MM.1S (cell line): ENCODE measurements at regions not wholly inside any gene's neighbourhood (a gene's known extent, or its start where the extent isn't known, plus 50 kb on each side); places are given as distances from the start of the nearest gene placed in this dataset.

ENCODE experiments used
- DNase-seq: peaks from one replicate; pipeline ENCODE4 v3.0.0-alpha.2; 2015
- H2AFZ ChIP-seq: fragments of 300-600 bp; sonication (generic); 2 replicates; pipeline ENCODE4 v1.6.0; 2016; ENCODE audit warnings: antibody characterized with exemption, low read length
- H3F3A ChIP-seq: fragments of 300-600 bp; sonication (generic); 2 replicates; pipeline ENCODE4 v1.6.1; 2016; ENCODE audit warnings: mild to moderate bottlenecking, antibody characterized with exemption, low read length, moderate library complexity, mixed read lengths; ENCODE audit not compliant: insufficient read depth
- H3K27ac ChIP-seq: fragments of 300-600 bp; sonication (generic); 2 replicates; pipeline ENCODE4 v1.5.1; 2016; ENCODE audit warnings: mild to moderate bottlenecking, low read length
- H3K27me3 ChIP-seq: fragments of 300-600 bp; sonication (generic); replicated peaks from 2 replicates; pipeline ENCODE4 v1.6.0; 2016; ENCODE audit warnings: low read length; ENCODE audit not compliant: insufficient read depth
- H3K36me3 ChIP-seq: fragments of 300-600 bp; sonication (generic); replicated peaks from 2 replicates; pipeline ENCODE4 v1.6.1; 2016; ENCODE audit warnings: mild to moderate bottlenecking, low read length, mixed read lengths; ENCODE audit not compliant: insufficient read depth
- H3K4me1 ChIP-seq: fragments of 300-600 bp; sonication (generic); 2 replicates; pipeline ENCODE4 v1.6.1; 2016; ENCODE audit warnings: low read length, mixed read lengths
- H3K4me2 ChIP-seq: fragments of 300-600 bp; sonication (generic); 2 replicates; pipeline ENCODE4 v1.6.0; 2016; ENCODE audit warnings: low read depth, low read length
- H3K4me3 ChIP-seq: fragments of 300-600 bp; sonication (generic); 2 replicates; pipeline ENCODE4 v1.5.1; 2016; ENCODE audit warnings: low read length, mixed read lengths
- H3K79me2 ChIP-seq: fragments of 300-600 bp; sonication (generic); 2 replicates; pipeline ENCODE4 v1.6.1; 2016; ENCODE audit warnings: mixed run types, low read length, mixed read lengths
- H3K9ac ChIP-seq: fragments of 300-600 bp; sonication (generic); 2 replicates; pipeline ENCODE4 v1.6.1; 2016; ENCODE audit warnings: low read length, mixed read lengths
- H3K9me2 ChIP-seq: fragments of 300-600 bp; sonication (generic); replicated peaks from 2 replicates; pipeline ENCODE4 v1.6.1; 2016; ENCODE audit warnings: mild to moderate bottlenecking, low read length, mixed read lengths; ENCODE audit not compliant: insufficient read depth
- H3K9me3 ChIP-seq: fragments of 300-600 bp; sonication (generic); replicated peaks from 2 replicates; pipeline ENCODE4 v1.6.1; 2016; ENCODE audit warnings: mild to moderate bottlenecking, low read length, mixed read lengths; ENCODE audit not compliant: insufficient read depth
- H4K20me1 ChIP-seq: fragments of 300-600 bp; sonication (generic); 2 replicates; pipeline ENCODE4 v1.6.1; 2016; ENCODE audit warnings: mild to moderate bottlenecking, low read length, moderate library complexity, mixed read lengths; ENCODE audit not compliant: insufficient read depth
- CTCF ChIP-seq: fragments of 300-600 bp; sonication (generic); IDR thresholded peaks from 2 replicates; pipeline ENCODE4 v1.5.1; 2016; ENCODE audit warnings: antibody characterized with exemption, low read length, mixed read lengths
- EZH2 ChIP-seq: fragments of 300-600 bp; sonication (generic); optimal IDR thresholded peaks from 2 replicates; pipeline ENCODE3; 2017; ENCODE audit warnings: low read depth, mild to moderate bottlenecking, antibody characterized with exemption, low read length, mixed read lengths
- EZH2phosphoT487 ChIP-seq: fragments of 300-600 bp; sonication (generic); IDR thresholded peaks from 2 replicates; pipeline ENCODE4 v1.6.1; 2018; ENCODE audit warnings: antibody characterized with exemption, low read length

GRCh38 chr5:86482008-86482407 lies 135.7 kb upstream of the COX7C start:
- H3K79me2 ChIP-seq, result no peaks in the 10 kb centered on the region
- no peaks in the 10 kb centered on the region for H3K4me1 ChIP-seq
- no peak overlapping the region for H3K4me2 ChIP-seq
- H3K4me3 ChIP-seq, result no peak overlapping the region
- no peaks in the 10 kb centered on the region for H3F3A ChIP-seq
- H3K9me3 ChIP-seq, result no peaks in the 10 kb centered on the region
- no peaks in the 10 kb centered on the region for H3K27me3 ChIP-seq
- H4K20me1 ChIP-seq, result no peaks in the 10 kb centered on the region
- no peak for DNase-seq
- no peak overlapping the region for H2AFZ ChIP-seq
- H3K27ac ChIP-seq, result no peak overlapping the region
- no peak for TF ChIP-seq CTCF
- no peak for TF ChIP-seq EZH2
- no peak for TF ChIP-seq EZH2phosphoT487
- H3K9me2 ChIP-seq, result no peaks in the 10 kb centered on the region
- no peak overlapping the region for H3K9ac ChIP-seq
- H3K36me3 ChIP-seq, result no peaks in the 10 kb centered on the region

- H3K9ac ChIP-seq, result no peak overlapping the region
Measured at GRCh38 chr5:86493777-86494176, 124.0 kb upstream of the COX7C start.

GRCh38 chr5:86500947-86501346 lies 116.8 kb upstream of the COX7C start:
- H3K9ac ChIP-seq, result no peak overlapping the region
- no peaks in the 10 kb centered on the region for H3K36me3 ChIP-seq
- H3F3A ChIP-seq, result no peaks in the 10 kb centered on the region
- no peak overlapping the region for H3K4me3 ChIP-seq
- no peaks in the 10 kb centered on the region for H3K27me3 ChIP-seq
- TF ChIP-seq CTCF (peak; percentile 33), EZH2 (no peak), EZH2phosphoT487 (no peak)
- no peak overlapping the region for H2AFZ ChIP-seq
- no peak overlapping the region for H3K4me2 ChIP-seq
- H3K9me2 ChIP-seq, result no peaks in the 10 kb centered on the region
- no peak overlapping the region for H3K27ac ChIP-seq
- peak; percentile 11 for DNase-seq
- H3K9me3 ChIP-seq, result no peaks in the 10 kb centered on the region
- H4K20me1 ChIP-seq, result no peaks in the 10 kb centered on the region
- no peaks in the 10 kb centered on the region for H3K4me1 ChIP-seq
- no peaks in the 10 kb centered on the region for H3K79me2 ChIP-seq

More at GRCh38 chr5:86493777-86494176, 124.0 kb upstream of the COX7C start:
- no peaks in the 10 kb centered on the region for H3K79me2 ChIP-seq
- H3K27ac ChIP-seq, result no peak overlapping the region
- no peak for DNase-seq
- TF ChIP-seq CTCF (no peak), EZH2phosphoT487 (no peak), EZH2 (no peak)
- H2AFZ ChIP-seq, result no peak overlapping the region
- no peak overlapping the region for H3K4me2 ChIP-seq
- H3K27me3 ChIP-seq, result no peaks in the 10 kb centered on the region
- H3F3A ChIP-seq, result no peaks in the 10 kb centered on the region
- H3K4me1 ChIP-seq, result no peaks in the 10 kb centered on the region
- no peaks in the 10 kb centered on the region for H3K36me3 ChIP-seq
- no peaks in the 10 kb centered on the region for H3K9me2 ChIP-seq
- no peak overlapping the region for H3K4me3 ChIP-seq
- no peaks in the 10 kb centered on the region for H4K20me1 ChIP-seq
- no peaks in the 10 kb centered on the region for H3K9me3 ChIP-seq
